WERI-Rb-1 (cell line): ENCODE measurements at regions not wholly inside any gene's neighbourhood (a gene's known extent, or its start where the extent isn't known, plus 50 kb on each side); places are given as distances from the start of the nearest gene placed in this dataset.

ENCODE experiments used
- DNase-seq: peaks from one replicate; pipeline ENCODE4 v3.0.0-alpha.2; 2020
- H3K27ac ChIP-seq: fragments of 250-450 bp; sonication (Bioruptor Pico); 2 replicates; pipeline ENCODE4 v1.5.1; 2020; ENCODE audit warnings: mild to moderate bottlenecking, moderate library complexity
- H3K27me3 ChIP-seq: fragments of 250-450 bp; sonication (Bioruptor Pico); 2 replicates; pipeline ENCODE4 v1.5.1; 2021; ENCODE audit warnings: mild to moderate bottlenecking, low read depth, moderate library complexity; ENCODE audit not compliant: insufficient read depth, severe bottlenecking
- H3K36me3 ChIP-seq: fragments of 250-450 bp; sonication (Bioruptor Pico); 2 replicates; pipeline ENCODE4 v1.5.1; 2020; ENCODE audit warnings: mild to moderate bottlenecking, moderate library complexity
- H3K4me3 ChIP-seq: 2 replicates; pipeline ENCODE4 v1.5.1; 2011; ENCODE audit warnings: low read depth, mild to moderate bottlenecking, control low read depth, low read length
- H3K9me3 ChIP-seq: fragments of 250-450 bp; sonication (Bioruptor Pico); 2 replicates; pipeline ENCODE4 v1.5.1; 2021; ENCODE audit warnings: mild to moderate bottlenecking, moderate library complexity; ENCODE audit not compliant: severe bottlenecking
- TF ChIP-seq, protein P1 (sequence below): IDR thresholded peaks from 2 replicates; pipeline ENCODE4 v1.5.1; 2011; ENCODE audit warnings: low read depth, mild to moderate bottlenecking, control low read depth, inconsistent platforms, low read length

DNA sequence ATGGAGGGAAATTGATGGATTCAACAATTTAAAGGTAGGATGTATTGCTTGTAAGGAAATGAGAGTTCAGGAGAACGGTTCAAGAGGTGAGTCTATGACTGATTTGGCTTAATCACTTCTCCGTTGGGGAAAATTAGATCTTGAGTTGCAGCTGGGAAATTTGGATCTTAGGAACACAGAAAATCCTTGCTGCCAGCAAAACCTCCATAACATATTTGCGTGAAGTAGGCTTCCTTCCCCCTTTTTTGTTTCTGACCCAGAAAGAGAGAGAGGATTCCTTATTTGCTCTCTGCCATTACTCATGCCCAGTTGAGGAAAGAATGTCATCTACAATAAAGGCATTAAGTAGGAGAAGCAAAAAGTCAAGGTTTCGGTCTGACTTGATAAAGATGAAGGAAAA, 73.5 kb upstream of the PDC start:
- Histone ChIP-seq H3K4me3 (no peak overlapping the region), H3K36me3 (no peaks in the 10 kb centered on the region), H3K9me3 (no peaks in the 10 kb centered on the region), H3K27me3 (no peaks in the 10 kb centered on the region), H3K27ac (no peak overlapping the region)
- TF ChIP-seq, protein P1, sequence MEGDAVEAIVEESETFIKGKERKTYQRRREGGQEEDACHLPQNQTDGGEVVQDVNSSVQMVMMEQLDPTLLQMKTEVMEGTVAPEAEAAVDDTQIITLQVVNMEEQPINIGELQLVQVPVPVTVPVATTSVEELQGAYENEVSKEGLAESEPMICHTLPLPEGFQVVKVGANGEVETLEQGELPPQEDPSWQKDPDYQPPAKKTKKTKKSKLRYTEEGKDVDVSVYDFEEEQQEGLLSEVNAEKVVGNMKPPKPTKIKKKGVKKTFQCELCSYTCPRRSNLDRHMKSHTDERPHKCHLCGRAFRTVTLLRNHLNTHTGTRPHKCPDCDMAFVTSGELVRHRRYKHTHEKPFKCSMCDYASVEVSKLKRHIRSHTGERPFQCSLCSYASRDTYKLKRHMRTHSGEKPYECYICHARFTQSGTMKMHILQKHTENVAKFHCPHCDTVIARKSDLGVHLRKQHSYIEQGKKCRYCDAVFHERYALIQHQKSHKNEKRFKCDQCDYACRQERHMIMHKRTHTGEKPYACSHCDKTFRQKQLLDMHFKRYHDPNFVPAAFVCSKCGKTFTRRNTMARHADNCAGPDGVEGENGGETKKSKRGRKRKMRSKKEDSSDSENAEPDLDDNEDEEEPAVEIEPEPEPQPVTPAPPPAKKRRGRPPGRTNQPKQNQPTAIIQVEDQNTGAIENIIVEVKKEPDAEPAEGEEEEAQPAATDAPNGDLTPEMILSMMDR: no peak
- no peak for DNase-seq

DNA sequence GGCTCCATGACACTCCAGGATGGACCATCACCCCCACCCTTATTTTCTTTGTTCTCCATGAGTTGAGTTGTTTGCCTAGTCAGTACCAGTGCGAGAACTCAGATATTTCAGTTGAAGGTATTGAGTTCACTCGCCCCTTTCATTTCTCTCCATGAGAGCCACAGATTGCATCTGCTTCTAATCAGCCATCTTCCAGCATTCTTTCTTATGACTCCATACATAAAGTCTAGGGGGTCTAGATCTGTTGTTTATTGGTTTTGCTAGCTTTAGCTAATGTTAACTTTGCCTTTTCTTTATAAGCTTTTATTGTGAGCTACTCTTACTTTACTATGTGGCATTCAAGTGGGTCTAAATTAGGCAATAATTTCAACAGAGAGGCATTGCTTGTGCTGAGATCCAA, 71.6 kb upstream of the PDC start:
- H3K27me3 ChIP-seq: no peaks in the 10 kb centered on the region
- H3K27ac ChIP-seq: no peak overlapping the region
- TF ChIP-seq, protein P1: no peak

DNA sequence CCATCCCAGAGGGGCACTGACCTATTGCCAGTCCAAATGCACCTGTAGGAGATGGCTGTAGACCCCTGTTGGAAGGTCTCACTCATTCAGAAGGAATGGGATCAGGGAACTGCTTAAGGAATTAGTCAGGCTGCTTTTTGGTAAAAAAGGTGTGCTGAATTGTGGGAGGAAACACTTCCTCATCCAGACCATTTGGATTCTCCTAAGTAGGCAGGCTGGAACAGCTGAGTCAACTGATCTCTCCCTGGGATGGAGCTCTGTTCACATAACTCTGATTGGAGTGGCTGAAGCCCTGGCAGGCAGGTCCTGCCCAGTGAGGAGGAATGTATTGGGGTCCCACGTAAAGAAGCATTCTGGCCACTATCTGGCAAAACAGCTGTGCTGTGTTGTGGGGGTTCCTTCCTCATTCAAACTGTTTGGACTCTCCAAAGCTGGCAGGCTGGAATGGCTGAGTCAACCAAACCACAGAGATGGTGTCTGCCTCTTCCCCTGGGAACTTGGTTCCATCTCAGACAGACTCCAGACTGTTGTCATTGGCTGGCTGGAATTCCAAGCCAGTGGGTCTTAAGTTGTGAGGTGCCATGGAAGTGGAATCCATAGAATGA, 70.7 kb upstream of the PDC start:
- TF ChIP-seq, protein P1: no peak
- no peak overlapping the region for H3K4me3 ChIP-seq
- H3K27me3 ChIP-seq: no peaks in the 10 kb centered on the region
- no peak for DNase-seq
- H3K27ac ChIP-seq: no peak overlapping the region
- H3K9me3 ChIP-seq: no peaks in the 10 kb centered on the region
- H3K36me3 ChIP-seq: no peaks in the 10 kb centered on the region

More for the DNA sequence above, 71.6 kb upstream of the PDC start:
- Histone ChIP-seq H3K36me3 (no peaks in the 10 kb centered on the region), H3K9me3 (no peaks in the 10 kb centered on the region), H3K4me3 (no peak overlapping the region)
- no peak for DNase-seq

DNA sequence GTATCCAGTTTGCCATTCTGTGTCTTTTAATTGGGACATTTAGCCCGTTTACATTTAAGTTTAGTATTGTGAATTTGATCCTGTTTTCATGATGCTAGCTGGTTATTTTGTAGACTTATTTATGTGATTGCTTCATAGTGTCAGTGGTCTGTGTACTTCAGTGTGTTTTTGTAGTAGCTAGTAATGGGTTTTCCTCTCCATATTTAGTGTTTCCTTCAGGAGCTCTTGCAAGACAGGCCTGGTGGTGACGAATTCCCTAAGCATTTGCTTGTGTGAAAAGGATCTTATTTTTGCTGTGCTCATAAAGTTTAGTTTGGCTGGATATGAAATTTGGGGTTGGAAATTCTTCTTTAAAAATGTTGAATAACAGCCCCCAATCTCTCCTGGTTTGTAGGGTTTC, 69.2 kb upstream of the PDC start:
- Histone ChIP-seq H3K27ac (no peak overlapping the region), H3K4me3 (no peak overlapping the region), H3K36me3 (no peaks in the 10 kb centered on the region), H3K9me3 (no peaks in the 10 kb centered on the region), H3K27me3 (no peaks in the 10 kb centered on the region)
- TF ChIP-seq, protein P1: no peak
- DNase-seq: no peak

DNA sequence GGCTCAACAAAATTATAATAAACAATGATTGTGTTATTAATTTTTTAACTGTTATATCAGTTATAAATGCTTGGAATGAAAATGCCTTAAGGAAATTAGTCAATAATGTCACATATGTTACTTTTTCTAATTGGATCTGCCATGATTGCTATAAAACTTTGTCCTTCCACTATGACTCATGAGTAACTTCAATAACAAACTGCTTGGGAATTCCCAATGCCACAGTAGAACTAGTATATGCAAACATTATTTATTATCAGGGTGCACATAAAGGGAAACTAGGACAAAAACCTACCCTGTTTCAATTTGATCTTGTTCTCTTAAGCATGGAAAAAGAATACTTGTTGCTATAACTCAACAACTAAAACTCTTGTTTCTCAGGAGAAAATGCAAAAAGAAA, 59.1 kb upstream of the PDC start:
- H3K36me3 ChIP-seq: no peaks in the 10 kb centered on the region
- no peak for DNase-seq
- peaks cover 14% of the 10 kb centered on the region for H3K9me3 ChIP-seq
- H3K27ac ChIP-seq: no peak overlapping the region
- no peak overlapping the region for H3K4me3 ChIP-seq
- TF ChIP-seq, protein P1: no peak
- H3K27me3 ChIP-seq: no peaks in the 10 kb centered on the region

DNA sequence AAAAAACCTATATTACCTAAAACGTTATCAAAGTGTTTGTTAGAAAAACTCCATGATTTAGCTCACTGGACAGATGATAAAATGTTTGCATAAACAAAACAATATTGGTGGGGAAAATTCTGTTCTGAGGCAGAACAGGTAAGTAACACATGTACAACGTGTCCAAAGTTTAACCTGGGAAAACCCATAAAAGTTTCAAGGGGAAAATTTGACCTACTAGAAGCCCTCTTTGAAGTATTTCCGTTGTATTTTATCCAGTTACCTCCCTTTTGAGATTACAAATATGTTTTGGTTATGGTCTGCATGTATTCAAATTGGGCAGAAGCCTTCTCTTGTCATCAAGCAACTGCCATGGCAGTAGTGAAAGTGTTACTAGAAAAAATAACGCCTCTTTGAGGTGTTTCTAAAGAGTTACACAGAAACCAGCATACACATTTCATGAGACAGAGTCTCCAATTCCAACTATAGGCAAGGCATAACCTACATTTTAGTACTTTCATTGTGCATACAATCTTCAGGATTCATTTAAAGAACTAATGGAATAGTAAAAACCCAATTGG, 58.0 kb upstream of the PDC start:
- peaks cover 10% of the 10 kb centered on the region for H3K9me3 ChIP-seq
- H3K27ac ChIP-seq: no peak overlapping the region
- H3K4me3 ChIP-seq: no peak overlapping the region
- H3K27me3 ChIP-seq: no peaks in the 10 kb centered on the region
- TF ChIP-seq, protein P1: no peak
- no peaks in the 10 kb centered on the region for H3K36me3 ChIP-seq
- no peak for DNase-seq
